ENCODE measurements at regions not wholly inside any gene's neighbourhood (a gene's known extent, or its start where the extent isn't known, plus 50 kb on each side); places are given as distances from the start of the nearest gene placed in this dataset.
"Not testable (repeated sequence)": the region's sequence is repeated elsewhere in the genome, so short reads cannot be mapped to it uniquely, and the experiment has no call there.

- no peaks in the 10 kb centered on the region for H3K27me3 ChIP-seq (ENCODE audit: insufficient read depth, low read length)
- no peak overlapping the region for H3K27ac ChIP-seq (ENCODE audit: low read length)
- H3K9ac ChIP-seq (ENCODE audit: low read depth, low read length): no peak overlapping the region
- H3K4me3 ChIP-seq (ENCODE audit: low read length): no peak overlapping the region
- no peaks in the 10 kb centered on the region; the same call in 1 of the 2 replicates for H3K9me3 ChIP-seq (ENCODE audit: insufficient read depth, low read depth, low read length)
- H3K36me3 ChIP-seq (ENCODE audit: insufficient read depth, low read depth, low read length): no peaks in the 10 kb centered on the region
- H3K4me1 ChIP-seq (ENCODE audit: insufficient read depth, low read length): no peaks in the 10 kb centered on the region
These were observed 202.7 kb upstream of the GPC6 start for GRCh38 chr13:93023929-93024328.

GRCh38 chr13:93025984-93026383 lies 200.6 kb upstream of the GPC6 start:
- Histone ChIP-seq H3K4me1 (ENCODE audit: insufficient read depth, low read length) (no peaks in the 10 kb centered on the region), H3K4me3 (ENCODE audit: low read length) (no peak overlapping the region), H3K27me3 (ENCODE audit: insufficient read depth, low read length) (no peaks in the 10 kb centered on the region), H3K9me3 (ENCODE audit: insufficient read depth, low read depth, low read length) (no peaks in the 10 kb centered on the region), H3K9ac (ENCODE audit: low read depth, low read length) (no peak overlapping the region), H3K36me3 (ENCODE audit: insufficient read depth, low read depth, low read length) (no peaks in the 10 kb centered on the region), H3K27ac (ENCODE audit: low read length) (no peak overlapping the region)

- Histone ChIP-seq H3K4me1 (ENCODE audit: insufficient read depth, low read length) (no peaks in the 10 kb centered on the region), H3K9ac (ENCODE audit: low read depth, low read length) (no peak overlapping the region), H3K4me3 (ENCODE audit: low read length) (no peak overlapping the region), H3K36me3 (ENCODE audit: insufficient read depth, low read depth, low read length) (no peaks in the 10 kb centered on the region), H3K27ac (ENCODE audit: low read length) (no peak overlapping the region), H3K27me3 (ENCODE audit: insufficient read depth, low read length) (no peaks in the 10 kb centered on the region), H3K9me3 (ENCODE audit: insufficient read depth, low read depth, low read length) (no peaks in the 10 kb centered on the region)
These were observed 197.1 kb upstream of the GPC6 start for GRCh38 chr13:93029536-93029935.

GRCh38 chr13:93036380-93036779 lies 190.2 kb upstream of the GPC6 start:
- Histone ChIP-seq H3K4me3 (ENCODE audit: low read length) (no peak overlapping the region), H3K27ac (ENCODE audit: low read length) (no peak overlapping the region), H3K27me3 (ENCODE audit: insufficient read depth, low read length) (no peaks in the 10 kb centered on the region), H3K4me1 (ENCODE audit: insufficient read depth, low read length) (no peaks in the 10 kb centered on the region; the same call in 1 of the 2 replicates), H3K9ac (ENCODE audit: low read depth, low read length) (no peak overlapping the region), H3K9me3 (ENCODE audit: insufficient read depth, low read depth, low read length) (no peaks in the 10 kb centered on the region; the same call in none of the 2 replicates), H3K36me3 (ENCODE audit: insufficient read depth, low read depth, low read length) (no peaks in the 10 kb centered on the region)

- Histone ChIP-seq H3K4me3 (ENCODE audit: low read length) (no peak overlapping the region), H3K36me3 (ENCODE audit: insufficient read depth, low read depth, low read length) (no peaks in the 10 kb centered on the region), H3K4me1 (ENCODE audit: insufficient read depth, low read length) (no peaks in the 10 kb centered on the region; the same call in 1 of the 2 replicates), H3K27ac (ENCODE audit: low read length) (no peak overlapping the region), H3K9ac (ENCODE audit: low read depth, low read length) (no peak overlapping the region), H3K27me3 (ENCODE audit: insufficient read depth, low read length) (no peaks in the 10 kb centered on the region), H3K9me3 (ENCODE audit: insufficient read depth, low read depth, low read length) (no peaks in the 10 kb centered on the region; the same call in none of the 2 replicates)
These were observed 188.8 kb upstream of the GPC6 start for GRCh38 chr13:93037780-93038179.

- no peak overlapping the region for H3K4me3 ChIP-seq (ENCODE audit: low read length)
- H3K27me3 ChIP-seq (ENCODE audit: insufficient read depth, low read length): no peaks in the 10 kb centered on the region
- H3K36me3 ChIP-seq (ENCODE audit: insufficient read depth, low read depth, low read length): no peaks in the 10 kb centered on the region
- H3K9me3 ChIP-seq (ENCODE audit: insufficient read depth, low read depth, low read length): no peaks in the 10 kb centered on the region; the same call in none of the 2 replicates
- no peak overlapping the region for H3K27ac ChIP-seq (ENCODE audit: low read length)
- no peak overlapping the region for H3K9ac ChIP-seq (ENCODE audit: low read depth, low read length)
- H3K4me1 ChIP-seq (ENCODE audit: insufficient read depth, low read length): no peaks in the 10 kb centered on the region; the same call in 1 of the 2 replicates
These were observed 188.4 kb upstream of the GPC6 start for GRCh38 chr13:93038187-93038586.

- no peak overlapping the region for H3K4me3 ChIP-seq (ENCODE audit: low read length)
- H3K27me3 ChIP-seq (ENCODE audit: insufficient read depth, low read length): no peaks in the 10 kb centered on the region
- no peaks in the 10 kb centered on the region; the same call in 1 of the 2 replicates for H3K4me1 ChIP-seq (ENCODE audit: insufficient read depth, low read length)
- no peak overlapping the region for H3K27ac ChIP-seq (ENCODE audit: low read length)
- no peaks in the 10 kb centered on the region; the same call in none of the 2 replicates for H3K9me3 ChIP-seq (ENCODE audit: insufficient read depth, low read depth, low read length)
- H3K9ac ChIP-seq (ENCODE audit: low read depth, low read length): no peak overlapping the region
- no peaks in the 10 kb centered on the region for H3K36me3 ChIP-seq (ENCODE audit: insufficient read depth, low read depth, low read length)
These were observed 187.5 kb upstream of the GPC6 start for GRCh38 chr13:93039131-93039530.

- not testable (repeated sequence) for H3K9me3 ChIP-seq (ENCODE audit: insufficient read depth, low read depth, low read length); H3K4me3 ChIP-seq (ENCODE audit: low read length); H3K27ac ChIP-seq (ENCODE audit: low read length); H3K27me3 ChIP-seq (ENCODE audit: insufficient read depth, low read length); H3K36me3 ChIP-seq (ENCODE audit: insufficient read depth, low read depth, low read length); H3K9ac ChIP-seq (ENCODE audit: low read depth, low read length); H3K4me1 ChIP-seq (ENCODE audit: insufficient read depth, low read length)
These were observed 185.0 kb upstream of the GPC6 start for GRCh38 chr13:93041566-93041965.

- no peaks in the 10 kb centered on the region for H3K9me3 ChIP-seq (ENCODE audit: insufficient read depth, low read depth, low read length)
- H3K4me1 ChIP-seq (ENCODE audit: insufficient read depth, low read length): no peaks in the 10 kb centered on the region; the same call in 1 of the 2 replicates
These were observed 180.8 kb upstream of the GPC6 start for GRCh38 chr13:93045836-93046235.

GRCh38 chr13:93055233-93055632 lies 171.4 kb upstream of the GPC6 start:
- Histone ChIP-seq H3K9ac (ENCODE audit: low read depth, low read length) (no peak overlapping the region), H3K4me3 (ENCODE audit: low read length) (no peak overlapping the region), H3K27ac (ENCODE audit: low read length) (no peak overlapping the region), H3K9me3 (ENCODE audit: insufficient read depth, low read depth, low read length) (no peaks in the 10 kb centered on the region), H3K36me3 (ENCODE audit: insufficient read depth, low read depth, low read length) (no peaks in the 10 kb centered on the region), H3K4me1 (ENCODE audit: insufficient read depth, low read length) (no peaks in the 10 kb centered on the region), H3K27me3 (ENCODE audit: insufficient read depth, low read length) (no peaks in the 10 kb centered on the region)

More at GRCh38 chr13:93045836-93046235, 180.8 kb upstream of the GPC6 start:
- Histone ChIP-seq H3K27ac (ENCODE audit: low read length) (no peak overlapping the region), H3K9ac (ENCODE audit: low read depth, low read length) (no peak overlapping the region), H3K36me3 (ENCODE audit: insufficient read depth, low read depth, low read length) (no peaks in the 10 kb centered on the region), H3K27me3 (ENCODE audit: insufficient read depth, low read length) (no peaks in the 10 kb centered on the region), H3K4me3 (ENCODE audit: low read length) (no peak overlapping the region)

- H3K9me3 ChIP-seq (ENCODE audit: insufficient read depth, low read depth, low read length): no peaks in the 10 kb centered on the region
These were observed 168.3 kb upstream of the GPC6 start for GRCh38 chr13:93058301-93058700.

GRCh38 chr13:93060144-93060543 lies 166.5 kb upstream of the GPC6 start:
- H3K27me3 ChIP-seq (ENCODE audit: insufficient read depth, low read length): no peaks in the 10 kb centered on the region
- no peaks in the 10 kb centered on the region for H3K4me1 ChIP-seq (ENCODE audit: insufficient read depth, low read length)
- H3K9ac ChIP-seq (ENCODE audit: low read depth, low read length): no peak overlapping the region
- no peaks in the 10 kb centered on the region for H3K36me3 ChIP-seq (ENCODE audit: insufficient read depth, low read depth, low read length)
- no peak overlapping the region for H3K4me3 ChIP-seq (ENCODE audit: low read length)
- no peak overlapping the region for H3K27ac ChIP-seq (ENCODE audit: low read length)
- no peaks in the 10 kb centered on the region for H3K9me3 ChIP-seq (ENCODE audit: insufficient read depth, low read depth, low read length)

More at GRCh38 chr13:93058301-93058700, 168.3 kb upstream of the GPC6 start:
- Histone ChIP-seq H3K36me3 (ENCODE audit: insufficient read depth, low read depth, low read length) (no peaks in the 10 kb centered on the region), H3K4me3 (ENCODE audit: low read length) (no peak overlapping the region), H3K9ac (ENCODE audit: low read depth, low read length) (no peak overlapping the region), H3K27me3 (ENCODE audit: insufficient read depth, low read length) (no peaks in the 10 kb centered on the region), H3K27ac (ENCODE audit: low read length) (no peak overlapping the region), H3K4me1 (ENCODE audit: insufficient read depth, low read length) (no peaks in the 10 kb centered on the region)

All from iPS-20b (cell line).